GM18519 (cell line): ENCODE measurements at regions not wholly inside any gene's neighbourhood (a gene's known extent, or its start where the extent isn't known, plus 50 kb on each side); places are given as distances from the start of the nearest gene placed in this dataset.

ENCODE experiments used
- ATAC-seq: cut with Tn5 transposase; IDR thresholded peaks from one replicate; pipeline ENCODE4 v1.9.1; 2021; ENCODE audit warnings: mild to moderate bottlenecking, moderate library complexity; ENCODE audit not compliant: unreplicated experiment, low FRiP score

GRCh38 chr20:52246366-52246765 is 54.8 kb upstream of the ZFP64 start:
- no peak for ATAC-seq

- ATAC-seq: no peak
Observed at GRCh38 chr20:52244702-52245101, 53.1 kb upstream of the ZFP64 start.

- ATAC-seq: no peak
Observed at GRCh38 chr20:52242237-52243230, 51.0 kb upstream of the ZFP64 start.
